Esophagus muscularis mucosa (tissue), 3 donors: ENCODE measurements at regions not wholly inside any gene's neighbourhood (a gene's known extent, or its start where the extent isn't known, plus 50 kb on each side); places are given as distances from the start of the nearest gene placed in this dataset.

ENCODE experiments used
- POLR2AphosphoS5 ChIP-seq, 2 donors: sonication (generic); formaldehyde crosslinking; IDR thresholded peaks; one replicate each; pipeline ENCODE4 v1.6.1; 2017; ENCODE audit warnings: antibody characterized with exemption in 2 of 2
- TF ChIP-seq, protein P1 (sequence below), 3 experiments: fragments of 200-600 bp in 2 of 3; fragments of 450-650 bp in 1 of 3; sonication (generic) in 2 of 3; IDR thresholded peaks; one replicate each; pipeline ENCODE4 v1.5.1; 2017 to 2019; ENCODE audit warnings: antibody characterized with exemption in 3 of 3, mild to moderate bottlenecking in 2 of 3, moderate library complexity in 1 of 3

DNA sequence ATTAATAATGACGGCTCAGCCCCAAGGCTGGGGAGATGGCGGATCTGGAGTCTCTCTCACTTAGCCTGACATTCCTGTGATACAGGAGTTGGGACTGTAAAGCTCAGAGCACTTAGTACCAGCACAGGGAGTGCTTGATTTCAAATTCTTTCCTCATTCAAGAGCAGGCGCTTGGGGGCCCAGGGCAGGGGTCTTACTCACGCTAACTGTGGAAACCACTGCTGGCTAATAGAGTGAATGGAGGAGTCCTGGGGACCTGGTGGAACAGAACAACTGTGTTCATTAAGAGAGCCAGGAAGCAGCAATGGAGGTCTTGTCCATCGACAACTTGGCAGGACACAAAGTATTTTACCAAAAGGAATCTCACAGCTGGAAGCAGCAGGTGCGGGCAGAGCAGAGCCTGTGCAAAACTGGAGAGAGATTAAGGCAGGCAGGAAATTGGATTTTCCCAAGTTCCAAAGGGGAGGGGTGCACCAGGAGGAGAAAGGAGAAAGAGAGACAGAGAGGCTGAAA lies 358.9 kb downstream of the TNS1 start:
- TF ChIP-seq, protein P1, sequence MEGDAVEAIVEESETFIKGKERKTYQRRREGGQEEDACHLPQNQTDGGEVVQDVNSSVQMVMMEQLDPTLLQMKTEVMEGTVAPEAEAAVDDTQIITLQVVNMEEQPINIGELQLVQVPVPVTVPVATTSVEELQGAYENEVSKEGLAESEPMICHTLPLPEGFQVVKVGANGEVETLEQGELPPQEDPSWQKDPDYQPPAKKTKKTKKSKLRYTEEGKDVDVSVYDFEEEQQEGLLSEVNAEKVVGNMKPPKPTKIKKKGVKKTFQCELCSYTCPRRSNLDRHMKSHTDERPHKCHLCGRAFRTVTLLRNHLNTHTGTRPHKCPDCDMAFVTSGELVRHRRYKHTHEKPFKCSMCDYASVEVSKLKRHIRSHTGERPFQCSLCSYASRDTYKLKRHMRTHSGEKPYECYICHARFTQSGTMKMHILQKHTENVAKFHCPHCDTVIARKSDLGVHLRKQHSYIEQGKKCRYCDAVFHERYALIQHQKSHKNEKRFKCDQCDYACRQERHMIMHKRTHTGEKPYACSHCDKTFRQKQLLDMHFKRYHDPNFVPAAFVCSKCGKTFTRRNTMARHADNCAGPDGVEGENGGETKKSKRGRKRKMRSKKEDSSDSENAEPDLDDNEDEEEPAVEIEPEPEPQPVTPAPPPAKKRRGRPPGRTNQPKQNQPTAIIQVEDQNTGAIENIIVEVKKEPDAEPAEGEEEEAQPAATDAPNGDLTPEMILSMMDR (IDR thresholded peaks at IDR 0.05): no peak
- no peak for TF ChIP-seq POLR2AphosphoS5 (IDR thresholded peaks at IDR 0.05)
